ENCODE measurements at regions not wholly inside any gene's neighbourhood (a gene's known extent, or its start where the extent isn't known, plus 50 kb on each side); places are given as distances from the start of the nearest gene placed in this dataset.

DNA sequence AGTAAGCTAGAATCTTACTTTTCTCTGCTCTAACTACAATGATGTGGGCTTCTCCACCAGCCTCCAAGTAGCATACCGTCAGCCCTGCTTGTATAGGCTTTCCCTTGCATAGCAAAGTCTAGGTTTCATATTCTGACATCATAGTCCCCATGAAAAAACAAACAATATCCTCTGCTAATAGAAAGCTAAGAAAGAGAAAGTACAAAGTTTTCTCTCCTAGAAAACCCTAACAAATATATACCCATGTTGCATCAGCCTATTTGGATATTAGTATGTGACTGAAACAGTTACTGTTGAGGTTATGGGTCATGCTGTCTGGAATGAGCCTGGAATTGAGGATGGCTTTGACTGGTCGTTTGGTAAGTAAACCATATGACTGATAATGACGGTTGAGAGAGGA lies 1696.0 kb downstream of the MAT2B start:
- DNase-seq (ENCODE audit: low spot score) = no peak

DNA sequence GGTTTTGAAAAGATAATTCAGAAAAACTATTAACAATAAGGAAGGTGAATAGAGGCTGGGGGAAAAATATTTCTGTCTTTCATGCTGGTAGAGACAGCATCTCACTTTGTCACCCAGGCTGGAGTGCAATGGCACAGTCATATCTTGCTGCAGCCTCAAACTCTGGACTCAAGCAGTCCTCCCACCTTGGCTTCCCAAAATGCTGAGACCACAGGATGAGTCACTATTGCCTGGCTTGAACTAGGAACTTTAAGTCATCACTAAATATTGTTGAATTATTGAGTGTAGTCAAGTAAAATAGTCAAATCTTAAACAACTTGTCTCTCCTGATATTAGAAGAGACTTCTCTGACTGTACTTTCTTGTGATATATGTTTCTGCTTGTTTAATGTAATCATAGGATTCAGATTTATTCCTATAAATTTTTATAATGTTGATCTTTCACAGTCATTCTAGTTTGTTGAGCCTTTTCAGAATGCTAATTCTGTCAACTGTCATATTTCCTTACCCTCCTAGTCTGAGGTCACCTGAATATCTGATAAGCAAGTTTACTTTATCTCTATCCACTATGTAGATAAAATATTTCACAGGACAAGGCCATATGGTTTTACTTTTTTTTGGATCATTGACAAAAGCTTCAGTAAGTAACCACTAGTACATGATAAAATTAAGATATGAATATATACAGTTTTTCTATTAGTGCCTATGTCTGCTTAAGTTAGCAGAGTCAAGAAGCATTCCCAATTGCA lies 1696.5 kb downstream of the MAT2B start:
- no peak for DNase-seq (ENCODE audit: low spot score)

DNA sequence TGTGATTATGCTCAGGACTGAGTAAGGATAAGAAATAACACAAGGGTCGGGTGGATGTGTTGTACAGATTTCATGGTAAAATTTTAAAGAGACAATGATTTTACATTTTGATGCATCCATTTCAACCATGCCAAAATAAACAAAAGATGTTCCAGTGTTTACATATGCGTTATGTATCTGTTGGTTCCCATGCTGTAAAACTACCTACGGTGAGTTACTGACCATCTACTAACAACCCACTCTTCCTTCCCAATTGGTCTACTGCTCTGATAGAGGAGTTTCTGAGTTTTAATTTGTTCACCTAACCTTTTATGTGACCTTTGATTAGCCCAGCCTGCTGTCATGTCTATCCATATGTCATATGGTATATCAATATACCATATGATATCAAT lies 1697.1 kb downstream of the MAT2B start:
- no peak for DNase-seq (ENCODE audit: low spot score)

DNA sequence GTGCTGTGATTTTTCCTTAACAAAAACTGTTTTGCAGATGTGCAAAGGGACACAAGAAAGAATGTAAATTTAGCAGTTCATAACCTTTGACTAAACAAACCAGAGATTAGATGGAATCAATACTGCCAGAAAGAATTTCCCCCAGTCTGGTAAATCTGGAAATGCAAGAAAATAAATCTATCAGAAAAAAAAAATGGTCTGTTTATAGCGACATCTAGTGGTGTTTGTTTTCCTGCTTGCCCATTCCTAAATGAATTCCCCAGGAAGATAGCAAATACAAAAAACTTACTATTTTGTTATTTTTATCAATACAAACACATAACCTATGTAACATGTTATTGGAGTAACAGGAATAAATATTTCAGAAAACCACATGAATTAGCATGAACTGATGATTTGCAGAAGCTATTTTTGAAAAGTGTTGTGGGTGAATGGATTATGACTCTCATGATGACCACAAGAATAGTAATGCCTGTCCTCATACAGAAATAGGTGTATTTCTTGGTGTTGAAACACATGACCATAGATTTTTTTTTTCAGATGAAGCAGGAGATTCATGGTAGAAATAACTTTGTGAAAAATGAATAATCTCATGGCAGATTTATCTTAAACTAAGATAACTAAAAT lies 1703.8 kb downstream of the MAT2B start:
- peak; percentile 2 for DNase-seq (ENCODE audit: low spot score)

DNA sequence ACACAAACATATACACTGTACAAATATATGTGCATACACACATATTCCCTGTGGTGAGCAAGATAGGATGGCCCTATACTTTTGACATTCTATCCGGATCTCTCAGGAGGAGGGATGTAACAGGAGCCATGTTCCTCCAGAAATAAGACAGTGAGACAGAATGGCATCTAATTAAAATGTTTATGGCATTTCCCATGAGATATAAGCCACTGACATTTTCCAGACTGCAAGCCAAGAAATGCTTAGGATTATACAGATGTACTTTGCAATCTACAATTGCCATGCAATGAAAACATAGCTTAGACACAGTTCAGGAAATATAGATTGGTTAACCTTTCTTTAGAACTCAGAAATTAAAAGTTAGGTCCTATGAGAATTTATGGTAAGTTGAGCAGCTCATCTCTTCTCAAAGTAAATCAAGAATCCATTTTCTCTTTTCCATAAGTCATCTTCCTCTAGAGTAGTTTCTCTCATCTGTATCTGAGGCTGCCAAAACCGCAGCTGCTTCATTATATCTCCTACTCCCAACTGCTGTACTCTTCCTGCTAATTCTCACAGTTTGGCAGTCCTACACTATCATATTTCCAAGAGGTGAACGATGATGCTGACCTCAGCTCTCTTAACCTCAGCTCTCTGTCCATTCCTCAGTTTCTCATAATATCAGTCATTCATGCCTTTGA lies 1719.1 kb downstream of the MAT2B start:
- DNase-seq (ENCODE audit: low spot score) = no peak

DNA sequence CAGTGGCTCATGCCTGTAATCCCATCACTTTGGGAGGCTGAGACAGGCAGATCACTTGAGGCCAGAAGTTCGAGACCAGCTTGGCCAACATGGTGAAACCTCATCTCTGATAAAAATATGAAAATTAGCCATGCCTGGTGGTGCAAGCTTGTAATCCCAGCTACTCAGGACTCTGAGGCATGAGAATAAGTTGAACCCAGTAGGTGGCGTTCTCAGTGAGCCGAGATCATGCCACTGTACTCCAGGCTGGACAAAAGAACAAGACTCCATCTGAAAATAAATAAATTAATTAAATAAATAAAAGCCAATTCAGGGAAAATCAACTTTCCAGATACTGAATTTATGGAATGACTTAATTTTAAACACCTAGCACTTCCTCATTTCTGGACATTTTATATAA lies 1722.1 kb downstream of the MAT2B start:
- no peak for DNase-seq (ENCODE audit: low spot score)

DNA sequence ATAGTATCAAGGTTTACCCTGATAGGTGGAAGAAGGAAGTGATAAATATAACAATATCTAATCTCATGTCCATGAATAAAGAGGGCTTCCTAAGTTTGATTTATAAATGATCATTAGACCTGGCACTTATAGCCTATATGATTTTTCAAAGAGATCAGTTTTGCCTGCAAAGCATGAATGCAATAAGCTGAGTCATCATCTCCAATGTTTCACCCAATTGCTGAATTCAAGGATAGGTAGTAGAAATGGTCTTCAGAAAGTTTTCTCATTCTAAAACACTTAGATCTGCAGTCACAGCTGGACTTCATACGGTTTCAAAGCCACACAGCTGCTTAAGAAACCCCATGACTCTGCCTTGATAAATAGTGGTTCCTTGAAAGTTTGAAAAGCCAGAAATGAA lies 1722.8 kb downstream of the MAT2B start:
- DNase-seq (ENCODE audit: low spot score) = no peak

DNA sequence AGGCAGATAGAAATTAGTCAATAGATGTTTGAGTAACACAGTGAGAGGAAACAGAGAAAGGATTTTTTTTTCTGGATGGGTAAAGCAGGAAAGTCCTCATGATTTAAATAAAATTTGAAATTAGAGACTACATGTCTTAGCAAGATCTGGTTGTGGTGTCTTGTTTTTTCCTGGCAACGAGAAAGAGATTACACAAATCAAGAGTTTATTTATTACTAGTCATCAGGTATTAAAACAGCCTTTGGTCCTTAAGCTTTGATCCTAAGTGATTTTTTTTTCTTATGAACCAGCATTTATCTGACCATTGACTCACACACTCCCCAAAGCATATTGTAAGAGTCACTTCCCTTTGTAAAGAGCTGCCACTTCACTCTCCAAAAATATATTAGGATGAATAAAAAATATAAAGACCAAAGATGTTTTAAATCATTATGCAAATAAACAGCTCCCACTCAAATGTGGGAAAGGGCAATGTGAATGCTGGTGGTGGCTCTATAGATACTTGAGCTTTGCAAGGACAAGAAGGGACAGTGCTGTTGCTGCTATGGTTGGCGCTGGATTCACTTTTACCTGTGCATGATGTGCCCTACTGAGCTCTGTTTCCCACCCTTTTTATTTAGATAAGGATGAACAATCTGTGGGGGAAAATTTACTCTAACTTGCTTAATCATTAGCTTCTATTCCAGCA lies 1726.5 kb downstream of the MAT2B start:
- no peak for DNase-seq (ENCODE audit: low spot score)

DNA sequence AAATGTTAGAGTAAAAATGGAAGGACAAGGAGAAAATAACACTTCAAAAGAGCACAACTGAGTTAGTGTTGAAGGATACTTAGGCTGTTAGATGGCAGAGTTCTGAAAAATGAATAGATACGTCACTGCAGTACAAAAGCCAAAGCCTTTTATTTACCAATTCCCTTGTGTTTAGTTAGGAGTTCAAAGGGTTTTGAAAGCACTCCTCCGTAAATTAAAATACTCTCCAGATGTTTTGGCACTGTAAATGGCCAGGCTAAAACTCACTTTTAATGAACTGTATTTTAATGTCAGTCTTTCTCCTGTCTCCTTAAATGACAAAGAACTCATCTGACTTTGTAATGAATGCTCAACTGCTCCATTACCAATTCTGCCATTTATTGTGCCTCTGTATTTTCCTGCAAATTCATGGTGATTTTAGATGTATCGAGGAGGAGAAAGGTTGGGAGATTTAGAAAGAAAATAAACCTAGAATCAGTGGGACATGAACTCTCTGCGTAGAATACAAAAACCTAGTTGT lies 1727.2 kb downstream of the MAT2B start:
- DNase-seq (ENCODE audit: low spot score) = no peak

DNA sequence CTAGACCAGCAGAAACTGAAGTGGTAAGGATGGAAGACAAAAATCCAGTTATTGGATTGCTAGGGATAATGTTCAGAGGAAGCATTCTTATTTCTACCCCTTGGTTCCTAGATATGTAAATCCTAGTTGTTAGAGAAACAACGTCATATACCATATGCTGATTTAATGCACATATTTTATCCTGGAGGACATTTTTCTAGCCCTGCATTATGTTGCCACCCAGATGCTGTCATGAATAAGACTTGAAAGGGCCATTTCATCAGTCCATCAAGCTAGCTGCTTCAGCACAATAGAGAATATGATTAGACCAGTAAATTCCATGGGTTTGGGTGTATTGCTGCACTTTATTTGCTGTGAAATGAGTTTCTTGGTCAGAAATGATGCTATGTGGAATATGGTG lies 1736.4 kb downstream of the MAT2B start:
- no peak for DNase-seq (ENCODE audit: low spot score)

DNA sequence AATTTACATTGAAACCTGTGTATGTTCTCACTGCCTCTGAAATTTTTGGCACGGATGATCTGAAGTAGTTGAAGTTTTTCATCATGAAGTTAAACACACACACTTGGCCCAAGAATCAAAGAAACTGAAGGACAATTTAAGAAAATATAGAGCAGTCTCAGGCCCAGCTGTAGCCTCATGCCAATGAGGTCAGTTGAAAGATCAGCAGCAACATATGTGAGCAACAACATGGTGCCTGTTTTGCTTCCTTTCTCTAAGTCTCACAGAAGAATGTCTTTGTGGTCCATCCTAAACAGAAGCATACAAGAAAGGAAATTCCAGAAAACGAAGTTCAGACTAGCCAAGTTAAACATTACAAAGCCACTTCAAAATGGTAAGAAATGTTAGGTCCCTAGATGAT lies 1737.2 kb downstream of the MAT2B start:
- DNase-seq (ENCODE audit: low spot score) = no peak

DNA sequence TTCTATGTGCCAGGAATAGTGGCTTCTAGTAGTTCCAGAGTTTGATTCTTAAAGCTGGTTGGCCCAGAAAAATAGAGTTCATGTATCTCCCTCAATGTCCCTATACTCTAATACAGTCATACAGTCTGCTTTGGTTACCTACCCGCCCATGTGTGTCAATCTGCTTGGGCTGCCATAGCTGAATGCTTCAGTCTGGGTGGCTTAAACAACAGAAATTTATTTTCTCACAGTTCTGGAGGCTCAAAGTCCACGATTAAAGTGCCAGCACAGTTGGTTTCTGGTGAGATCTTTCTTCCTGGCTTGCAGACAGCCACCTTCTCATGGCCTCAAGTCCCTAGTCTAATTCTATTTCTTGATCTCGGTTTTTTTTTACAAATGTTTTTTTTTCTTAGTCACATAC lies 1739.0 kb downstream of the MAT2B start:
- no peak for DNase-seq (ENCODE audit: low spot score)

DNA sequence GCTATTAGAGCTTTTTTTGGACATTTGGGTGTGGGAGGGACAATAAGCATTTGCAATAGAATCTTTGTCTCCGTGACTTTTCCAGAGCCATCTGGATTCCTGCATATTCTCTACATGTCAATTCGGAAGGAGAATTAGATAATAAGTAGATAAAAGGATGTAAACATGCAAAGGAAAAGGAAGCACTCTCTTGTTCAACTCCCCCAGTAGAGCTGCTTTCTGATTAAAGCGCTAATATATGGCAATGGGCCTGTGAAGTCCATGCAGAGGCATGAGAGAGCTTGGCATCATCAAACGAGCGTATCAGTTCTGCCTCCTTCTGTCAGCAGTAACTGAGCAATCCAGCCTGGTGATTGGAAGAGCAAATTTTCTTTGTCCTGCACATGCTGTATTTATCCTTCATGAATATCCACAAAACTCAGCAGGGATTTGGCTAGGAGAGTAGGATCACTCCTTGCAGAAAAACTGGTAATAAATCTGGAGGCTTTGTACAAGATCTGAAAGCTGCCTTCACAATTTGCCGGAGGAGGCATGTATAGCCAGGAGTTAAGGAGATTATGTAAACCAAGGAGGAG lies 1752.9 kb downstream of the MAT2B start:
- no peak for DNase-seq (ENCODE audit: low spot score)

DNA sequence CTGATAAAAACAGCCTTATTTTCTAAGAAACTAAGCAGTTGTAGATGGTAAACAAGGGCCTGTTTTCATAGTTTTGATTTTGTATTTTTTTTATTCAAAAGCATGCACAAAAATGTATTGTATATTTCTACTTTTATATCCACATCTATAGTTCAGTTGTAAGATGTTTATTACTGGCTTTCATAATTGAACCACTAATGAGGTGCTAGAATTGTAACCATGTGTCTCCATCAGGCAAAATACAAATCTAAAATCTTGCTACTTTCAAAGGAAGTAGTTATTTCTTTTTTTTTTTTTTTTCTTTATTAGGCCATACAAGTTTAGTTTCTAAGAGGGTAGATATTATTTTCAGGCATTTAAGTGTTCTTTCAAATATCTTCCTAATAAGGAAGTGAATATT lies 1755.0 kb downstream of the MAT2B start:
- DNase-seq (ENCODE audit: low spot score) = no peak

DNA sequence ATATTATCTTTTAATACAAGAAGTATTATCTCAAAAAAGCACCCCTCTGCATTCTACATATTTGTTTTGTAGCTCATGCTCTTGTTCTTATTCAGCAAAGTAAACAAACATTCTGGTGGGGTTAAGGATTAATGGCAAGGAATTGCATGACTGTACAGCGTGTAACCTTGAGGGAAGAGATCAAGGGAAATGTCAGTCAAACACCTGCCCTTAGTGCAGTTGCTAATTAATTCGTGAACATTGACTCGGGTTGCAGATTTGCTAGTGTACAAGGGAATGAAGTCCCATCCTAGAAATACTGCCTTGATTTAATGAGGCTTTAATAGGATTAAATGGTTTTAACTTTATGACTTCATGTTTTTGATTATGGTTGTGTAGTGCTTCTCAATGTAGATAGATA lies 1758.1 kb downstream of the MAT2B start:
- no peak for DNase-seq (ENCODE audit: low spot score)

DNA sequence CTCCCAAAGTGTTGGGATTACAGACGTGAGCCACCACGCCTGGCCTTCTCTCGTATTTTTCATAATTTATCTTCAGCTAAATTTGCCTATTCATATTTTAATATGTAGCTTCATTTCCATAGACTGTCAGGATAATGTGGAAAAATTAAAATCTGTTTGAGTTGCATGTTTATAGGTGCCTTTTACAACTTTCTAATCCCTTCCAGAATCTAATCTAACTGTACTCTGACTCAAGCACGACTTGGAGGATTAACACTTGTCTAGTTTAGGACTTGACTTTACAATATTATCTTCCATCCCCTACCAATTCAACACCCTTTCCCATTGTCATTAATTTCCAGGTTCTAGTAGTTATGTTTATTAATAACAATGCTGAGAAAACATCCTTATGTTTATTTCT lies 1761.5 kb downstream of the MAT2B start:
- DNase-seq (ENCODE audit: low spot score) = no peak

DNA sequence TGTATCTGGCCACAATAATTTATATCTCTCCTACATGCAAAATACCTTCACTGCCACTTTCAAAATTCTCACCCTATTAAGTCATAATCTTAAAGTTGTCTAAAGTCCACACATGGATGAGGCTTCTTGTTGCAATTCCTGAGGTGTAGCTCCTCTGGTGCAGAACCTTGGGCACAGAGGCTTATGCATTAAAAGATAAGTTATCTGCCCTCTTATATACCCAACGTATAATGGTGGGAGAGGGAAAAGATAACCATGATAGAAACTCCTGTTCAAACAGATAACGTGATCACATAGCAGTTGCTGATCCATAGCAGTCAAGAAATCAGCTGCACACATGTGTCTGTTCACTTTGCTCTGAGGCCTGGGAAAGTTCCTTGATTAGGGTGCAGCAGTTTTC lies 1767.0 kb downstream of the MAT2B start:
- no peak for DNase-seq (ENCODE audit: low spot score)

DNA sequence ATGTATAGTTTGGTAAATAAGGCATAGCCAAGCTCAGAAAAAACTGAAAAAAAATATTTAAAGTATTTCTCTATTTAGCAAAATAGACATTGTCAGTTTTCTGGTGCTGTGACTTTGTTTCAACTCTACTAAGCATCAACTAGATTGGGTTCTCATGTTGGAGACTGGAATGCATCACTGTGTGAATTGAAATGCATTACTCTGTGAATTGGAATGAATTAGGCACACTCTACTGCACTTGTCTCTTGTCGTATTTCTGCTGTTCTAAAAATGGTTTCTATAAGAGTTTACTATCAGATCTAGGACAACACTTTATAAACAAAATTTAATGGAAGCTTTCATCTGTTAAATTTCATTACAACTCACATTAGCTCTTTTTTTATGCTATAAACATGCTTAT lies 1772.2 kb downstream of the MAT2B start:
- DNase-seq (ENCODE audit: low spot score) = no peak

DNA sequence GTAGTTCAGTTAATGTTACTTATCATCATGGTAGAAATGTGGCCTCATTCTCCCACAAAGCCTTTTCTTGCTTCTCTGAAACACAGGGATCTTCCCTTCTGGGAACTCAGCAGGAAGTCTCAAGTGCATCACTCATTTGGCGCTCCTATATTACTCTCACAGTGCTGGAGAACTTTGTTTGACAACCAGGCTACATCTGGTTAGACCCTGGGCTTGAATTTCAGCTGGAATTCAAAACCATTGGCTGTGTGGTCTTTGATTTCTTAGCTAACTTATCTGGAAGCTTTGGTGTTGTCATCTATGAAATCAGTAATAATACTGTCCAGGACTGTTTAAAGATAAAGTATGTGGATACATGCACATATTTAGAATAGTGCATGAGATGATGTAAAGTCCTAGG lies 1777.1 kb downstream of the MAT2B start:
- no peak for DNase-seq (ENCODE audit: low spot score)

DNA sequence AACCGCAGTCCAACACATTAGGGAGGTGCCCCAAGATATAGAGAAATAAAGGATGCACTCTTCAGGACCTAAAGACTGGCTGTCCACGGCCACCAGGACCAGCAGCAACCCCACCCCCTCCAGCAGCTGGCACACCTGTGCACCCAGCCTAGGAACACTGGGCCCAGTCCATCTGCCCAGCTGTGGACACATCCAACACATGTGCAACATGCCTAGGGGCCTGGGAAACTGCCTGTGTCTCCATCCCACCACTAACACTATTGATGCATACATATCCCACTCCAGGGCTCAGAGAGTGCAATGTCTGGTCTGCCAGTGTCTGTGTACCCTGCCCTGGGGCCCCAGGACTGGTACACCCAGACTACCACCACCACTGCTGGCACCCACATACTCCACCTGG lies 1781.3 kb downstream of the MAT2B start:
- no peak for DNase-seq (ENCODE audit: low spot score)

DNA sequence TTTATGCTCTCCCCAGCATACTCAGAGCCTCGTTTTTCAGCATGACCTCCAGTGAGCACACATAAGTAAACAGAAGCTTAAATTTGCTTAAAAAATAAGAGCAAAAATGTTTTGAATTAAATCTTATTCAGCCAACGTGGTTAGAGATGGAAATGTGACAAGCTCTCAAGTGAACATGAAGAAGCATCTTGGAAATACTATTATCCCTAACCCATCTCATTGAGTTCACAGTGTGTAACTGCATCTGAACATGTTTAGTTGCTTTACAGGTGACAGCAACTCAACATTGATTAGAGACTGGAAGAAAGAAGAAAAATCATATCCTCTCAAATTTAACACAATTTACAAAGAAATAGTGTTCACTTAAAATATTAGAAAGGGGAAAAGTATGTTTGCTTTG lies 1785.1 kb downstream of the MAT2B start:
- no peak for DNase-seq (ENCODE audit: low spot score)

DNA sequence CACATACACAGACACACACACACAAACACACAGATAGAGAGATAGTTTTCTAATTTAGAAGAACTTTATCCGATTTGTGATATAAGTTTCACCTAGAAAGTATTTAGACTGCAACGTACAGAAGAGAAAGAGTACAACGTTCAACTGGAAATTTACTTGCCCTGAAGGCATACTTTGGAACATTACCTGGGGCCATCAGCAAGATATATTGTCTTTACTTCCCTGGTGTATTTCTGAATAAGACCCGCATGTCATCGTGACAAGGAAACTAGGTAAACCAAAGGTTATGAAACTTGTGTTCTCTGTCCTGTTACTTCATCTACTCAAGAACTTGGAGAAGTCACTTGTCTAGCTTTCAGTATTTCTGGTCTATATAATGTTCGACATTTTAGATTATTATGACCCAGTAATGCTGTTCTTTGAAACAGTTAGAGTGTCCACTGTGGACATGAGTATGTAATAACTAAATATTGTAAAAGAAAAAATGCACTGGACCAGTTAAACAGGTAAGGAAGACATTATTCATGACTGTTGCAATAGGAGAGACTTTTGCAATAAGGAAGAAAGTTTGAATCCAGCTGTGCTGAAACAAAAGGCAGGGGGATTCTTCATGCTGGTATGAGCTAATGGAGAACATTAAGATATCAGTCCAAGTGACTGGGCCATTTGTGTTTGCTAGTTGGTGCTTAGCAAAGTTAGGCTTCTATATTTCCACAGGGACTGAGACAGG lies 1791.1 kb downstream of the MAT2B start:
- no peak for DNase-seq (ENCODE audit: low spot score)

All from COLO829 (cell line).